ENCODE measurements at regions not wholly inside any gene's neighbourhood (a gene's known extent, or its start where the extent isn't known, plus 50 kb on each side); places are given as distances from the start of the nearest gene placed in this dataset.
A peak's percentile ranks its signal among the peaks of the same experiment; 100 is the strongest.

DNA sequence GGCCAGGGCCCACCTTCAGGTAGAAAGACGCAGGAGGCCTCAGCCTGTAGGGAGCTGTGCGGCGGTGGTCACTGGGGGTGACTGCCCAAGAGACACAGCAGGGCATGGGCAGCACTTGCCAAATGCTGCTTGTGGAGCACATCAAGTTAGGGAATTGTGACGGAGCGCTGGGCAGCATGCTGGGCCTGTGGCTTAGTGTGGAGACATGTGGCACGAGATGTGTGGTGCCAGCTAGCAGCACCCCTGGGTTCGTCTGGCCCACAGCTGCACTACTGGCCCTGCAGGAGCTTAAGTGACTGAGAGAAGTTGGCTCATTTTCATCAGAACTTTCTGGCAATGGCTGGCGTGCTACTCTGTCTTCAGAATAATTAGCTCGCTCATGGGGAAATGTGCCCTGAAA, 213.1 kb upstream of the SYNDIG1 start:
- DNase-seq, result no peak

- DNase-seq, result no peak
Measured at GRCh38 chr20:24254480-24254879, 214.9 kb upstream of the SYNDIG1 start.

DNA sequence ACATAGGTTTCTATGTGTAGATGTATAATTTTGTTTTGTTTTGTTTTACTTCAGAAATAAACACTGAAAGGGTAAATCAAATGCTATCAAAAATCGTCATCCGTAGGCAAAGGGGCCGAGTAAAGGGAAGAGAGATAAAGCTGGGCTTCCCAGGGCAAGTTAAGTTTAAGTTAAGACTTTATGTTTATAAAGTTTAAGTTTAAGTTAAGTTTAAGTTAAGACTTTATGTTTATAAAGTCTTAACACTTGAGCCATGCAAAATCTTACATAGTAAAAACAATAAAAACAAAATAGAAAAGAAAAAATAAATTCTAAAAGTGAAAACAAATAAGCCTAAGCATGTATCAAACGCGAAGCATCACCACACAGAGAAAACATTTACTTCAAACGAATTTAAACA, 216.1 kb upstream of the SYNDIG1 start:
- DNase-seq, result no peak

DNA sequence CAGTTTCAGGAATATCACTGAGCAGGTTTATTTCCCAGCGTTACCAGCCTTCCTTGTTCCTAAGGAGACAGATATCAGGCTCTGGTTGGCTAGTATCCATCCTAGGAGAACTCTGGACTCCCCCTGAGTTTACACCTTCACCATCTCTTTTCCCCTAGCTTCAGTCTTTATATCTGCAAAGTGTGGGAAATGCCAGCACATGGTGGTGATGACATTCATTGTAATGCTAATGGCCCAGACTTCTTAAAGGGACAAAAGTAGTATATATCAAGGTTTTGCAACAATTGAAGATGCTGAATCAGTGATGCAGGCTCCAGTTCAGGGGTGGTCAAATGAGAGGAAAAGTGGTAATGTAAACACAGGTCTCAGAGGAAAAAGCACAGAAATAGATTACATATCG, 224.3 kb upstream of the SYNDIG1 start:
- DNase-seq, result no peak

DNA sequence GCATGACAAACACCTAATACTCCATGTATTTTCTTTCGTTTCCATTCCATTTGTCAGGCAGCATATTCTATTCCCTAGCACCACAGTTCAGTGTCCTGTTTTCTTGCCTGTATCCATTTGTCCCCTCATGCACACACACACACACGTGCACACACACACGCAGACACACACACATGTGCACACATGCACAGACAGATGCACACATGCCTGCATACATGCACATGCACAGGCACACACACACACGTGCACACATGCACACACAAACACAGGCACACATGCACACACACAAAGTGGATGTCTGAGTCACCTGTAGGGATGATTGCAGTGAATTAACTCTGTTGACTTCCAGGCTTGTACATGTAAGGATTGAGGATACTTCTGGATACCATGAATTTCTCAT, 226.7 kb upstream of the SYNDIG1 start:
- no peak for DNase-seq

- DNase-seq, result no peak
Measured at GRCh38 chr20:24241466-24241865, 228.0 kb upstream of the SYNDIG1 start.

- no peak for DNase-seq
Measured at GRCh38 chr20:24236963-24237362, 232.5 kb upstream of the SYNDIG1 start.

- peak; percentile 43 for DNase-seq
Measured at GRCh38 chr20:24236201-24236600, 233.2 kb upstream of the SYNDIG1 start.

DNA sequence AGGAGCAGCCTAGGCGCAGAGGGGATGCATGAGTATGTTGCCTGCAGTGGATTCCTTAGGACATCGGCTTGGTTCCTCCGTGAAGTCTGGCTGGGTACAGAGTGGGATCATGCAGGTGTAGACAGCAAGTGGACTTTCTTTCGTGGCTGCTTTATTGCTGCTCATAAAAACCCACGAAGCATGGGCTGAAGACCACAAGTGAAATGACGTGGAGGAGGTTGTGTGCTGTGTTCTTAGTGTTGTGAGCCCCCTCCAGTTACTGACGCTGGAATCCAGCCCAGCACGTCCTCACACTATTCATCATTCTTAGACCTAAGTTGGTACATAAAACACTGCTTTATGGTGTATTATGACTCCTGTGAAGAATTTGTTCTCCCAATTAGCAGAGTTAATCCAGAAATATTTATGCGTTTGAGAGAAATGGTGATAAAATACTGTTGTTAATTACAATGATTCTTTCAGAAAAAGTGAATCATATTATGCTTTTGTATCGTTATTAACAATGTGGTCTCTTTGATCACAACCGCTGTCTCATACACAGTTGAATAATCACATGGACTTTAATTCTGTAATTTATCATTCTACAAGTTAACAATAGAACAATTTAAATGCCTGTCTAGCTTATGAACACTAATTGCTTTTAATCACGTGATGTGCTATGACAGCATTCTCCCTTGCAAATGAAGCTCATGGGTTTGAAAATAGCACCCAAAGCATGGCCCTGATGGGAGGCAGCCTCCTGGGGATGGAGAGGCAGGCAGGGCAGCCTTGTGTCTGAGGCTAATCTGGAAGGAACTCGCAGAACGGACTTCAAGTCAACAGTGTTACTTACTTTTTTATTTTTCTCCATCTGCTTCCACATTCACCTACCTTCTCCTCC, 233.9 kb upstream of the SYNDIG1 start:
- DNase-seq, result no peak

DNA sequence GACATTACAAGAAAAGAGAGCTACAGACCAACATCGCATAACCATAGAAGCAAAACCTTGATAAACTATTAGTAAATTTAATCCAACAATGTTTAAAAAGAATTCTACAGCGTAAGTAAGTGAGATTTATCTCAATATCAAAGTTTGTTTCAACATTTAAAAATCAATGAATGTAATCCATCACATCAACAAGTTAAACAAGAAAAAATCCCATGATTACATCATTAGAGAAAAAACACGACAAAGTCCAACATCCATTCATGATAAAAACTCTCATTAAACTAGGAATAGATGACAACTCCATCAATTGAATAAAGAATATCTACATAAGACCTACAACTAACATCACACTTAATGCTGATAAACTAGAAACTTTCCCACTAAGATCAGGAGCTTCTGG, 239.0 kb upstream of the GGTLC1 start:
- DNase-seq, result no peak

DNA sequence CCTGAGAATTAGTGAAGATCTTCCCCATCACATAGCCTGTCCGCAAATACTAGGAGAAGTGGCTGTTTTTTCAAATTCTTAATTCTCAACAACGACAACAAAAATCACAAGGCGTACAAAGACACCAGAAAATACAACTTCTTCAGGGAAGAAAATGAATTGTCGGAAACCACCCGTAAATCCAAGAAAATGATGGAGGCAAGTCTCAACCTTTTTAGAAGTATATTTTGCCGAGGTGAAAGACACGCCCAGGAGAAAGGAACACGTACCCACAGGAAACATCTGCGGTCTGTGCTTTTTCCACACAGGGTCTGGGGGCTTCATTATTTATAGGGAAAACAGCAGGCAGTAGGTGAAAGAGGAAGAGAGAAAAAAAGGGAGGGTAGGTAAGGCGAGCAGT, 223.9 kb upstream of the GGTLC1 start:
- no peak for DNase-seq

DNA sequence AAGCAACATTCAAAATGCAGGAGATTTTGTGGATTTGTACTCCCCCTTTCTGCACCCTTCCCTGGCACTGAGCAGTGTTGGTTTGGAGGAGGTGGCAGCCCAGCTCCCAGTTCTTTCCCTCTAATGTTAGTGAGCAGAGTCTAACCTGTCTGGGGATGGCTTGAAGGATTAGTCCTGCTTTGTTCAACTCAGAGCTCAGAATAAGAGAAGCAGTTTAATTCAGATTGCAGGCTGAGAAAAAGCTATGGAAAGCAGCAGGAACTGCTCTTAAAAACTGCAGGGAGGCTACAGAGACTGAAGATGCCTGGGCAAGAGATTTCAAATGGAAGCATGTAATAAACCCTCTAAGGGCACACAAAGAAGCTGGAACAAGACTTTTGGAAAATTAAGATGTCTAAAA, 223.4 kb upstream of the GGTLC1 start:
- DNase-seq, result no peak

DNA sequence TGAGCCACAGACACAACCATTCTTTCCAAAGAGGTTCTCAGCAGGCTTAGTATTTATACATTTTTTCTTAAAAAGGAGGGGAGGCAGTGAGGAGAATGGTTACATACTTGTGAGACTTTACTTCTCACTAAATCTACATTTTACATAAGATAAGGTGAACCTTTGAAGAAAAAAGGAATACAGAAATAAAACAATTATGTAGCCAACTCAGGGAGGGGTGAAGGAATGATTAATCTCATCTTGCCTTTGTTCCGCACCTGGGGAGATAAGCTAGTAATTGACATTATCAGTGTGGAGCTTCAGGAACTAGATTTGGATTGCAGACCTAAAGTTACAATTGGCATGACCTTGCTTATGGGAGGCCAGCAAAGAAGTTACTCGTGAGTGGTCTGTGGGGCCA, 221.8 kb upstream of the GGTLC1 start:
- no peak for DNase-seq

- DNase-seq, result no peak
Measured at GRCh38 chr20:24208652-24209051, 220.1 kb upstream of the GGTLC1 start.

- DNase-seq, result no peak
Measured at GRCh38 chr20:24207803-24208300, 219.3 kb upstream of the GGTLC1 start.

- DNase-seq, result no peak
Measured at GRCh38 chr20:24206995-24207394, 218.4 kb upstream of the GGTLC1 start.

GRCh38 chr20:24203526-24204183, 215.1 kb upstream of the GGTLC1 start:
- DNase-seq, result no peak

GRCh38 chr20:24199501-24199900, 210.9 kb upstream of the GGTLC1 start:
- no peak for DNase-seq

DNA sequence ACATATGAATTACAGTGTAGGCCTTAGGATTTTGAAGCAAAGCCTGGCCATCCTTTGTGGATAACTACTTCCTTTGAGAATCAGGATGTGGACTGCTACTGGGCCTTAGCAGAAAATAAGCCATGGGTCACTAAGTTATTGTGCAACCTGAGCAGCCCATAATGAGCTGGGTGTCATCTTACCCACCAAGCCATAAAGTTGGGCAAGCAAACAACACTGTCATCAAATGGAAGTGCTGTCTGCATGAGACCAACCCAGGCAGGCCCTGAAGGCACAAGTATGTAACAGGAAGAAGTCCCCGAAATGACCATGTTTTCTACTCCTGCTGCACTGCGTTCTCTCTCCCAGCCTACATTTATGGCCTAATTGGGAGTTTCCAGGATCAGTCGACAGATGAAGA, 205.6 kb upstream of the GGTLC1 start:
- DNase-seq, result no peak

DNA sequence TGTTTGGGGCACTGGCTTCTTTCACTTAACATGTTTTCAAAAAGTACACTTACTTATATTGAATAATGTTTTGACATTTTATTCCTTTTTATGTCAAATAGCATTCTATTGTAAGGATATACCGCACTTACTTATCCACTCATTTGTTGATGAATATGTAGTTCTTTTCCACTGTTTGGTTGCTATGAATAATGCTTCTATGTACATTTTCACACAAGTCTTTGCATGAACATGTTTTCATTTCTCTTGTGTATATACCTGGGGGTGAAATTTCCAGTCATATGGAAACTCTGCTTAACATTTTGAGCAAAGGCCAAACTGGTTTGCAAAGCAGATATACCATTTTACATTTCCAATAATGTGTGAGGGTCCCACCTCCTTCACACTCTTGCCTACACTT, 202.3 kb upstream of the GGTLC1 start:
- no peak for DNase-seq

DNA sequence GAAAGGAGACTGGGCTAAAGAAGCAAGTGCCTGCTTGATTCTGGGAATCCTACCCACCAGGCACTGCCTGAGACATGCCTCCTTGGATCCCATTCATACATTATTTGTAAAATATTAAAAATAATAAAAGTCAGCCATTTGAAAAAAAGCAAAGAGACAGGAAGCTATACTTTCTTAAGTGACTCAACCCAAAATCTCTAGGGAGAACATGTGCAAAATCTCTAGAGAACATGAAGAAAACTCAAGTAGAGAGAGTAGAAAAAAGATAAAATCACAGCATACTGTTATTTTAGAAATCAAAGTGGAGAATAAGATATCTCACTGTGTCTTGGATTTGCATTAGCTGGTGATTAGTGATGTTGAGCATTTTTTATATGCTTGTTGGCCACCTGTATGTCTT, 197.2 kb upstream of the GGTLC1 start:
- DNase-seq, result no peak

- no peak for DNase-seq
Measured at GRCh38 chr20:24181151-24181550, 192.6 kb upstream of the GGTLC1 start.

DNA sequence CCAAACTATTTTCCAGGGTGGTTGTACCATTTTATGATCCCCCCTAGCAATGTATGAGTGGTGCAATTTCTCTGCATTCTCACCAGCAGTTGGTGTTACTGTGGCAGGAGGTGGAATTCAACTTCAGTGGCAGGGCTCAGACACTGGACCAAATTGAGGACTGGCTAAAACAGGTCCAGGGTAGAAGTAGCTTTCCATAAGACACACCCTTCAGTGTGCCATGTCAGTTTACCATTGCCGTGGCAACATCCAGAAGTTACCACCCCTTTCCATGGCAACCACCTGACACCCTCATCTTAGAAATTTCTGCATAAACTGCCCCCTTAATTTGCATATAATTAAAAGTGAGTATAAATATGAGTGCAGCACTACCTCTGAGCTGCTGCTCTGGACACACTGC, 180.7 kb upstream of the GGTLC1 start:
- no peak for DNase-seq

DNA sequence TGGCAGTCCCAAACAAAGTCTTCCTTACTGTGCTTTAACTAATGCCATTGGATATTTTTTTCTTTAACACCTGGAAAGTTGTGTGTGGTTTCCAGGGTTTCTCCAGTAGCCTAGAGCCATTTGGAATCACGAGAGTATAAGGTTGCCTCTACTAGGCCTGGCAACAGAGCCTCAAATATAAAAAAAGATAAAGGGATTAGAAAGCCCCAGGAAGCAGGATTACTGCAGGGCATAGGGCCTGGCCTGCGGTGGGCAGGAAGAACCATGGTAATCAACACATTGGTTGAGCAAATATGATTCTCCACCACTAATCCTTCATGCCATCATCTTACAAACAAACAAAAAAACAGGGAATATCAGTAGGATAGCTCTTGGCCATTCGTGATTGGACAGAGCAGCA, 177.8 kb upstream of the GGTLC1 start:
- DNase-seq, result no peak

DNA sequence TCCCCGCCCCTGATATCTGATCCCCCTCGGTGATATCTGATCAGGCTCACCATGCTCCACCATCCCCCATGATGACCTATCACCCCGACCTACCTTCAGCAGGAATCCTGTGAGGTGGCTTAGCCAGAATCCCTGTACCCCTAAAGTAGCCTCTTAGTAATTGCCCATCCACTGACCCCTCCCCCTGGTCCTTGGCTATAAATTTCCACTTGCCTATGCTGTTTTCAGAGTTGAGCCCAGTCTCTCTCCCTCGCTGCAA, 177.5 kb upstream of the GGTLC1 start:
- no peak for DNase-seq

Data from right hindlimb (tissue), 1 donor.